Adrenal gland (tissue), 9 donors: ENCODE measurements at regions not wholly inside any gene's neighbourhood (a gene's known extent, or its start where the extent isn't known, plus 50 kb on each side); places are given as distances from the start of the nearest gene placed in this dataset.

Source experiments
- DNase-seq, 7 donors: peaks; one replicate each; pipeline ENCODE4 v3.0.0-alpha.2; 2019 to 2020
- H3K27ac ChIP-seq, 5 donors: fragments of 200-600 bp; sonication (generic) in 4 of 5; 1 replicate in 3 of 5; 2 replicates in 2 of 5; pipeline versions ENCODE4 v1.5.1 to v1.8.0; 2016 to 2020; ENCODE audit warnings: mild to moderate bottlenecking in 1 of 5
- H3K27me3 ChIP-seq: fragments of 200-600 bp; 2 replicates; pipeline ENCODE4 v1.8.0; 2021
- H3K36me3 ChIP-seq, 2 donors: fragments of 200-600 bp; replicated peaks in 1 of 2; 1 replicate in 1 of 2; 2 replicates in 1 of 2; pipeline versions ENCODE4 v1.5.1 to v1.8.0; 2018 to 2022
- H3K4me1 ChIP-seq, 2 donors: fragments of 200-600 bp; replicated peaks in 1 of 2; 1 replicate in 1 of 2; 2 replicates in 1 of 2; pipeline versions ENCODE4 v1.5.1 to v1.8.0; 2018 to 2021
- H3K4me3 ChIP-seq, 4 donors: fragments of 200-600 bp; sonication (generic) in 3 of 4; one replicate each; pipeline ENCODE4 v1.5.1; 2016 to 2018
- H3K9me3 ChIP-seq, 3 donors: fragments of 200-600 bp; sonication (generic) in 1 of 3; replicated peaks in 1 of 3; 1 replicate in 2 of 3; 2 replicates in 1 of 3; pipeline versions ENCODE4 v1.5.1 to v1.8.0; 2016 to 2021
- POLR2A ChIP-seq, 2 donors: fragments of 450-650 bp; IDR thresholded peaks; one replicate each; pipeline ENCODE4 v1.6.1; 2017; ENCODE audit warnings: antibody characterized with exemption in 2 of 2, mild to moderate bottlenecking in 2 of 2, moderate library complexity in 1 of 2
- WGBS, 4 donors: extraction: QIAGEN DNeasy Blood & Tissue Kit in 2 of 4; methylation state at CpG; one replicate each; pipeline versions ENCODE4 v1.1.5 to v1.1.7; 2013 to 2017; 5-methylcytosine and 5-hydroxymethylcytosine counted together
- intact Hi-C, 2 donors: fragments of 100-400 bp; cut with DNase I; formaldehyde crosslinking; loops; one replicate each; pipeline versions ENCODE4 v1.14.1 to v1.15.0; 2022 to 2023
- TF ChIP-seq, protein P1 (sequence below), 6 experiments: fragments of 450-650 bp in 4 of 6; fragments of 200-600 bp in 2 of 6; sonication (generic) in 1 of 6; IDR thresholded peaks; 1 replicate in 5 of 6; 2 replicates in 1 of 6; pipeline versions ENCODE4 v1.5.1 to v1.8.0; 2016 to 2021; ENCODE audit warnings: antibody characterized with exemption in 6 of 6, mild to moderate bottlenecking in 2 of 6, moderate library complexity in 1 of 6
- donor health status: healthy with polysubstance abuse.
- donor health status: Bipolar disorder and iron deficiency.
- donor health status: DM: yes; HTN: yes; CAD: no.
- donor health status: DM: no; HTN: no; CAD: no.
- donor health status: DM: no; HTN: no; CAD: no.

DNA sequence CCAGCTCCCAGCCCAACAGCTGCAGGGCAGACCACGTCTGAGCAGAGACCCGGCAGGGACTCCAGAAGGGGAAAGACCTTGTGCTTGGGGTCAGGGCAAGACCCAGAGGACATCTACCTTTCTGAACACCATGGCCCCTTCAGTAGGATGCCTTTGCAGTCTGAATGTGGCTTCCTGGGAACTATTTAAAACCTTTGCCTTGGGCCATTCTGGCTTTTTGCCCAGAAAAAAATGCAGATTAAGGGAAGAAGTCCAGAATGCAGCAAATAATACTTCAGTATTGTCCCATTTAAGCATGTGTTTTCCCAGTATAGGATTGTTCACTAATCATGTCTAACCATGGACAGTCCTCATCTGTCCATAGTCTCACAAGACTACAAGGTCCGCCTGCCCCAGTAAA, 67.5 kb upstream of the ERCC6L2 start:
- 49 to 60% (median 52%) methylated on average over 3 of the region's 3 CpGs for WGBS, 4 donors

DNA sequence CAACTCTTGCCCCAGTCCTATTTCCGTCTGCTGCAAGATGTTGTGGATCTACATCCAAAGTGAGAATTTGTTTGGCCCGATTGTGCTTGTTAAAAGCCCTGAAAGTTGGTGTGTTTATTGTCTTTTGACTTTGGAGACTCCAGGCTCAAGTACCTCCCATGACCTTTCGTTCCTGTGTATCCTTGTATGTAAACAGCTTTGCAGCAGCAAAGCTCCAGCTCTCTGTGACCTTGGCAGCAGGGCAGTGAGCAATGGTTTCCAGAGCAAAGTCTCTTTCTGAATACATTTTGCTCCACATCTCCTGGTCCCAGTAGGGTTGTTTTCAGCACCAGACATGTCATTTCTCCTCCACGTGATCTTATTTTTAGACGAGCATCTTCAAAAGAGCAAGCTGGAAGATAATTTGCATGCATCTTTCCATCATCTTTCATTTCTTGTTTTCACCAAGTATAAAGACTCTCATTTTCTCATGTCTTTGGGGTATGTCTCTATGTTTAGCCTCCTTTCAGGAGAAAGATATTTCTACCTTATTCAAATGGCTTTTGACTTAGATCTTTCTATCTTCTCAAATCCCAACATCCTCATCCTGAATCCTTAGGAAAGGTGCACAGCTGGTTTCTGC, 68.1 kb upstream of the ERCC6L2 start:
- no peaks in the 10 kb centered on the region for H3K9me3 ChIP-seq
- no peak for TF ChIP-seq POLR2A (IDR thresholded peaks at IDR 0.05)
- TF ChIP-seq, protein P1, sequence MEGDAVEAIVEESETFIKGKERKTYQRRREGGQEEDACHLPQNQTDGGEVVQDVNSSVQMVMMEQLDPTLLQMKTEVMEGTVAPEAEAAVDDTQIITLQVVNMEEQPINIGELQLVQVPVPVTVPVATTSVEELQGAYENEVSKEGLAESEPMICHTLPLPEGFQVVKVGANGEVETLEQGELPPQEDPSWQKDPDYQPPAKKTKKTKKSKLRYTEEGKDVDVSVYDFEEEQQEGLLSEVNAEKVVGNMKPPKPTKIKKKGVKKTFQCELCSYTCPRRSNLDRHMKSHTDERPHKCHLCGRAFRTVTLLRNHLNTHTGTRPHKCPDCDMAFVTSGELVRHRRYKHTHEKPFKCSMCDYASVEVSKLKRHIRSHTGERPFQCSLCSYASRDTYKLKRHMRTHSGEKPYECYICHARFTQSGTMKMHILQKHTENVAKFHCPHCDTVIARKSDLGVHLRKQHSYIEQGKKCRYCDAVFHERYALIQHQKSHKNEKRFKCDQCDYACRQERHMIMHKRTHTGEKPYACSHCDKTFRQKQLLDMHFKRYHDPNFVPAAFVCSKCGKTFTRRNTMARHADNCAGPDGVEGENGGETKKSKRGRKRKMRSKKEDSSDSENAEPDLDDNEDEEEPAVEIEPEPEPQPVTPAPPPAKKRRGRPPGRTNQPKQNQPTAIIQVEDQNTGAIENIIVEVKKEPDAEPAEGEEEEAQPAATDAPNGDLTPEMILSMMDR (IDR thresholded peaks at IDR 0.05): no peak
- H3K36me3 ChIP-seq: no peaks in the 10 kb centered on the region
- 32 to 44% (median 39%) methylated on average over 5 of the region's 5 CpGs for WGBS, 4 donors
- H3K4me1 ChIP-seq: peaks cover 12 to 14% of the 10 kb centered on the region in 2 donors
- no peak overlapping the region for H3K4me3 ChIP-seq
- H3K27ac ChIP-seq: peak overlapping the region in 3 of 5 donors; percentile 3 to 35 (median 4)
- intact Hi-C loops: no loop called here
- no peaks in the 10 kb centered on the region for H3K27me3 ChIP-seq
- DNase-seq: peak; percentile 39 to 71 (median 62)

More for the DNA sequence above, 67.5 kb upstream of the ERCC6L2 start:
- no peaks in the 10 kb centered on the region for H3K27me3 ChIP-seq
- peak in 1 of 7 donors; percentile 19 for DNase-seq
- H3K4me3 ChIP-seq: no peak overlapping the region
- H3K9me3 ChIP-seq: no peaks in the 10 kb centered on the region
- H3K27ac ChIP-seq: peak overlapping the region in 3 of 5 donors; percentile 3 to 17 (median 4)
- intact Hi-C loops: no loop called here
- peaks cover 12 to 14% of the 10 kb centered on the region in 2 donors for H3K4me1 ChIP-seq
- no peaks in the 10 kb centered on the region for H3K36me3 ChIP-seq
- no peak for TF ChIP-seq POLR2A (IDR thresholded peaks at IDR 0.05)
- TF ChIP-seq, protein P1 (IDR thresholded peaks at IDR 0.05): no peak

GRCh38 chr9:95803197-95803596, 72.3 kb upstream of the ERCC6L2 start:
- Histone ChIP-seq H3K4me3 (no peak overlapping the region), H3K36me3 (no peaks in the 10 kb centered on the region), H3K9me3 (no peaks in the 10 kb centered on the region), H3K27ac (no peak overlapping the region), H3K27me3 (no peaks in the 10 kb centered on the region), H3K4me1 (peaks cover 11 to 13% of the 10 kb centered on the region in 2 donors)
- DNase-seq: no peak
- WGBS, 4 donors: 92 to 98% (median 95%) methylated on average over 4 of the region's 4 CpGs
- TF ChIP-seq, protein P1 (IDR thresholded peaks at IDR 0.05): no peak
- TF ChIP-seq POLR2A (IDR thresholded peaks at IDR 0.05): no peak
- intact Hi-C loops: no loop called here

- TF ChIP-seq, protein P1 (IDR thresholded peaks at IDR 0.05): no peak
- no peak for TF ChIP-seq POLR2A (IDR thresholded peaks at IDR 0.05)
- Histone ChIP-seq H3K27ac (no peak overlapping the region), H3K36me3 (no peaks in the 10 kb centered on the region), H3K4me1 (peaks cover 0 to under 1% of the 10 kb centered on the region in 2 donors), H3K4me3 (no peak overlapping the region), H3K27me3 (no peaks in the 10 kb centered on the region), H3K9me3 (no peaks in the 10 kb centered on the region)
- WGBS, 4 donors: 57 to 71% (median 69%) methylated on average over 1 of the region's 1 CpG
- no peak for DNase-seq
- intact Hi-C loops: no loop called here
Measured at GRCh38 chr9:95801797-95802196, 73.7 kb upstream of the ERCC6L2 start.
